ENCODE measurements at regions not wholly inside any gene's neighbourhood (a gene's known extent, or its start where the extent isn't known, plus 50 kb on each side); places are given as distances from the start of the nearest gene placed in this dataset.

- no peaks in the 10 kb centered on the region for H3K9me3 ChIP-seq (ENCODE audit: control insufficient read depth, insufficient read depth, low read length)
- TF ChIP-seq CTCF (IDR thresholded peaks at IDR 0.05; ENCODE audit: low read depth, low read length, poor library complexity, severe bottlenecking) (no peak), EZH2phosphoT487 (IDR thresholded peaks at IDR 0.05; ENCODE audit: borderline replicate concordance, low read length) (no peak)
- H3K36me3 ChIP-seq (ENCODE audit: control insufficient read depth, low read length): no peaks in the 10 kb centered on the region
- no peak overlapping the region for H3K27ac ChIP-seq (ENCODE audit: low read depth, low read length)
- H3K9me2 ChIP-seq (replicated peaks; ENCODE audit: control insufficient read depth, low read length): no peaks in the 10 kb centered on the region
- no peaks in the 10 kb centered on the region for H3K4me1 ChIP-seq (ENCODE audit: control insufficient read depth, low read length)
- H4K20me1 ChIP-seq (ENCODE audit: control insufficient read depth, insufficient read depth, low read depth, low read length): no peaks in the 10 kb centered on the region
- H3K4me2 ChIP-seq (ENCODE audit: low read length): no peak overlapping the region
- no peaks in the 10 kb centered on the region for H3F3A ChIP-seq (ENCODE audit: control insufficient read depth, insufficient read depth)
- H3K4me3 ChIP-seq (ENCODE audit: low read length): no peak overlapping the region
- H3K79me2 ChIP-seq (ENCODE audit: control insufficient read depth, low read length): no peaks in the 10 kb centered on the region
- peaks cover 2% of the 10 kb centered on the region for H3K27me3 ChIP-seq (ENCODE audit: control insufficient read depth, low read length)
Measured at GRCh38 chr15:88990185-88990679, 77.1 kb upstream of the MFGE8 start.

GRCh38 chr15:88992216-88992615, 79.0 kb upstream of the MFGE8 start:
- no peak overlapping the region for H3K4me3 ChIP-seq (ENCODE audit: low read length)
- no peak overlapping the region for H3K27ac ChIP-seq (ENCODE audit: low read depth, low read length)
- no peaks in the 10 kb centered on the region for H4K20me1 ChIP-seq (ENCODE audit: control insufficient read depth, insufficient read depth, low read depth, low read length)
- no peaks in the 10 kb centered on the region for H3K9me3 ChIP-seq (ENCODE audit: control insufficient read depth, insufficient read depth, low read length)
- H3K36me3 ChIP-seq (ENCODE audit: control insufficient read depth, low read length): no peaks in the 10 kb centered on the region
- no peaks in the 10 kb centered on the region for H3F3A ChIP-seq (ENCODE audit: control insufficient read depth, insufficient read depth)
- no peak for TF ChIP-seq EZH2phosphoT487 (IDR thresholded peaks at IDR 0.05; ENCODE audit: borderline replicate concordance, low read length)
- TF ChIP-seq CTCF (IDR thresholded peaks at IDR 0.05; ENCODE audit: low read depth, low read length, poor library complexity, severe bottlenecking): no peak
- no peak overlapping the region for H3K4me2 ChIP-seq (ENCODE audit: low read length)
- no peaks in the 10 kb centered on the region for H3K9me2 ChIP-seq (replicated peaks; ENCODE audit: control insufficient read depth, low read length)
- no peaks in the 10 kb centered on the region for H3K79me2 ChIP-seq (ENCODE audit: control insufficient read depth, low read length)
- H3K27me3 ChIP-seq (ENCODE audit: control insufficient read depth, low read length): peaks cover 2% of the 10 kb centered on the region
- H3K4me1 ChIP-seq (ENCODE audit: control insufficient read depth, low read length): no peaks in the 10 kb centered on the region

GRCh38 chr15:88992912-88993376, 79.8 kb upstream of the MFGE8 start:
- TF ChIP-seq EZH2phosphoT487 (IDR thresholded peaks at IDR 0.05; ENCODE audit: borderline replicate concordance, low read length): no peak
- TF ChIP-seq CTCF (IDR thresholded peaks at IDR 0.05; ENCODE audit: low read depth, low read length, poor library complexity, severe bottlenecking): no peak
- H3K4me2 ChIP-seq (ENCODE audit: low read length): no peak overlapping the region
- no peak overlapping the region for H3K4me3 ChIP-seq (ENCODE audit: low read length)

More at GRCh38 chr15:88992912-88993376, 79.8 kb upstream of the MFGE8 start:
- Histone ChIP-seq H3K27ac (ENCODE audit: low read depth, low read length) (no peak overlapping the region), H3K36me3 (ENCODE audit: control insufficient read depth, low read length) (no peaks in the 10 kb centered on the region), H3K4me1 (ENCODE audit: control insufficient read depth, low read length) (no peaks in the 10 kb centered on the region), H3K27me3 (ENCODE audit: control insufficient read depth, low read length) (peaks cover 2% of the 10 kb centered on the region), H3K79me2 (ENCODE audit: control insufficient read depth, low read length) (no peaks in the 10 kb centered on the region), H3K9me2 (replicated peaks; ENCODE audit: control insufficient read depth, low read length) (no peaks in the 10 kb centered on the region), H3K9me3 (ENCODE audit: control insufficient read depth, insufficient read depth, low read length) (no peaks in the 10 kb centered on the region), H3F3A (ENCODE audit: control insufficient read depth, insufficient read depth) (no peaks in the 10 kb centered on the region), H4K20me1 (ENCODE audit: control insufficient read depth, insufficient read depth, low read depth, low read length) (no peaks in the 10 kb centered on the region)

Data from DOHH2 (cell line).